ENCODE measurements at regions not wholly inside any gene's neighbourhood (a gene's known extent, or its start where the extent isn't known, plus 50 kb on each side); places are given as distances from the start of the nearest gene placed in this dataset.

- TF ChIP-seq POLR2AphosphoS5 (IDR thresholded peaks at IDR 0.05; ENCODE audit: low read depth, low read length) (no peak), POLR2A (IDR thresholded peaks at IDR 0.05; ENCODE audit: low read depth, low read length) (no peak), TAF1 (IDR thresholded peaks at IDR 0.05; ENCODE audit: borderline replicate concordance, low read depth, low read length) (no peak)
These were observed 353.1 kb downstream of the METTL15 start for GRCh38 chr11:28461338-28461737.
